RWPE1 (cell line): ENCODE measurements at regions not wholly inside any gene's neighbourhood (a gene's known extent, or its start where the extent isn't known, plus 50 kb on each side); places are given as distances from the start of the nearest gene placed in this dataset.

ENCODE experiments used
- CTCF ChIA-PET: fragments of 350-600 bp; sonication (Branson Sonifier 250); formaldehyde crosslinking; extraction: SDS; loops from one replicate; lab custom pipeline; 2021; lab: Yijun Ruan, JAX
- POLR2A ChIA-PET: fragments of 400-600 bp; formaldehyde crosslinking; extraction: SDS; loops from one replicate; lab custom pipeline; 2020; ENCODE audit warnings: antibody characterized with exemption; ENCODE audit not compliant: low non-redundant PET; lab: Yijun Ruan, JAX
- DNase-seq: peaks from one replicate; pipeline ENCODE4 v3.0.0; 2012; ENCODE audit warnings: low spot score
- H3K27ac ChIP-seq: fragments of 450-650 bp; 2 replicates; pipeline ENCODE4 v1.5.1; 2017
- CTCF ChIP-seq: fragments of 450-650 bp; conservative IDR thresholded peaks from 2 replicates; pipeline ENCODE4 v1.5.1; 2017; ENCODE audit warnings: low read depth, mild to moderate bottlenecking

GRCh38 chr20:9911519-9911918, 72.6 kb upstream of the PAK5 start:
- POLR2A ChIA-PET = no interaction called here
- no peak for DNase-seq
- no peak overlapping the region for H3K27ac ChIP-seq
- CTCF ChIA-PET = interaction anchor here (0.6 to 1.2 kb wide), 4 partner anchors 8 to 490 kb away, joined by 3 read pairs; no protein-coding TSS in a partner anchor
- no peak for TF ChIP-seq CTCF

- DNase-seq = no peak
- ChIA-PET CTCF (interaction anchor here (0.6 kb wide), 1 partner anchor 519 kb away, joined by 3 read pairs; no protein-coding TSS in a partner anchor), POLR2A (no interaction called here)
- H3K27ac ChIP-seq = no peak overlapping the region
- no peak for TF ChIP-seq CTCF
Observed at GRCh38 chr20:9909167-9909566, 70.3 kb upstream of the PAK5 start.

GRCh38 chr20:9903048-9903655, 64.3 kb upstream of the PAK5 start:
- CTCF ChIA-PET = interaction anchor here (0.7 to 1.1 kb wide), 7 partner anchors 9 to 301 kb away, joined by 3 to 4 read pairs (median 3); no protein-coding TSS in a partner anchor
- no peak for DNase-seq
- no peak overlapping the region for H3K27ac ChIP-seq
- TF ChIP-seq CTCF = peak; percentile 46
- POLR2A ChIA-PET = no interaction called here

GRCh38 chr20:9889270-9889981, 50.5 kb upstream of the PAK5 start:
- no peak overlapping the region for H3K27ac ChIP-seq
- peak; percentile 34 for DNase-seq
- ChIA-PET POLR2A (no interaction called here), CTCF (interaction anchor here (0.7 kb wide), 1 partner anchor 1880 kb away, joined by 4 read pairs; no protein-coding TSS in a partner anchor)
- TF ChIP-seq CTCF = no peak
